ENCODE measurements at regions not wholly inside any gene's neighbourhood (a gene's known extent, or its start where the extent isn't known, plus 50 kb on each side); places are given as distances from the start of the nearest gene placed in this dataset.

DNA sequence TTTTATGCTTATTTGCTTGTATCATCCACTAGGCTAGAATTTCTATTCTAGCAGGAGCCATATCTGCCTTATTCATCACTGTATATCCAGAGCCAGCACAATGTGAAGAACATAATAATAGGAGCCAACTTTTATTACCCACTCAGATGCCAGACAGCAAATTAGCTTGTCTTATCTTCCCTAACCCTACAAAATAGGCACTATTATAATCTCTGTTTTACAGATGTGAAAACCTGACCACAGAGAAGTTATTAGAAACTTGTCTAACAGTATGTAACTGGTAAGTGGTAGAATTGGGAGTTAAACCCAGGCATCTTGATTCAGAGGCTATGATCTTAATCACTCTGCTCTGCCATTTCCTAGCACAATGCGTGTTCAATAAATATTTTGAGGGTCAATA is 579.5 kb downstream of the CAAP1 start:
- H3K27ac ChIP-seq (replicated peaks): no peak overlapping the region
- intact Hi-C loops (cut with micrococcal nuclease): no loop called here
- no peaks in the 10 kb centered on the region for H3K36me3 ChIP-seq
- TF ChIP-seq CTCF (IDR thresholded peaks at IDR 0.05; ENCODE audit: borderline replicate concordance): no peak
- no peaks in the 10 kb centered on the region for H3K4me1 ChIP-seq
- H3K4me3 ChIP-seq: no peak overlapping the region
- no peaks in the 10 kb centered on the region for H3K27me3 ChIP-seq (ENCODE audit: low read depth)
- H3K9me3 ChIP-seq (replicated peaks): no peaks in the 10 kb centered on the region
- DNase-seq: no peak

DNA sequence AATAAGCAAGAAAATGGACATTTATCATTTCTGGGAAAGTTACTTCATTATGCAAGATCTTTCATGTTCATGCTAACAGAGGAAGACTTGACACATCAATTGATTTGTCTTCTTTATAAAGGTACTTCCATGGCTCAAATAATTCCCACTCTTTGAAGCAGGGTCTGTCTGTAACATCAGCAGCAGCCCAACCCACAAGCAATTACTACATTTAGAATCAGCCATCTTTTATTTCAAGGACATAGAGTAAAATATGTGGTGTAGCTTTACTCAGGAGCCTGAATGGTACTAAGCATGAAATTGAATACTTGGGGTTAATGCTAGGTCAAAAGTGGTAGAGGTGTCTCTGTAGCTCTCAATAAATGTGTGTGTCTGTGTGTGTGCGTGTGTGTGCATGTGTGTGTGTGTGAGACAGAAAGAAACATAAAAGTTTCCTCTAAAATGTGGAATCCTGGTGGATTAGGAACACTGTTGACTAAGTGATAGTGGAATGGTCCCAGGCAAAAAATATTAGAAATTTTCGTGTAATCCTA is 581.1 kb downstream of the CAAP1 start:
- no peak for TF ChIP-seq CTCF (IDR thresholded peaks at IDR 0.05; ENCODE audit: borderline replicate concordance)
- no peak for DNase-seq
- Histone ChIP-seq H3K9me3 (replicated peaks) (no peaks in the 10 kb centered on the region), H3K36me3 (no peaks in the 10 kb centered on the region), H3K27me3 (ENCODE audit: low read depth) (no peaks in the 10 kb centered on the region), H3K4me1 (no peaks in the 10 kb centered on the region), H3K4me3 (no peak overlapping the region), H3K27ac (replicated peaks) (no peak overlapping the region)
- intact Hi-C loops (cut with micrococcal nuclease): no loop called here

GRCh38 chr9:26310294-26310693 is 582.3 kb downstream of the CAAP1 start:
- Histone ChIP-seq H3K27ac (replicated peaks) (no peak overlapping the region), H3K4me3 (no peak overlapping the region), H3K4me1 (no peaks in the 10 kb centered on the region), H3K27me3 (ENCODE audit: low read depth) (no peaks in the 10 kb centered on the region), H3K9me3 (replicated peaks) (no peaks in the 10 kb centered on the region), H3K36me3 (no peaks in the 10 kb centered on the region)
- TF ChIP-seq CTCF (IDR thresholded peaks at IDR 0.05; ENCODE audit: borderline replicate concordance): no peak
- intact Hi-C loops (cut with micrococcal nuclease): no loop called here
- no peak for DNase-seq

DNA sequence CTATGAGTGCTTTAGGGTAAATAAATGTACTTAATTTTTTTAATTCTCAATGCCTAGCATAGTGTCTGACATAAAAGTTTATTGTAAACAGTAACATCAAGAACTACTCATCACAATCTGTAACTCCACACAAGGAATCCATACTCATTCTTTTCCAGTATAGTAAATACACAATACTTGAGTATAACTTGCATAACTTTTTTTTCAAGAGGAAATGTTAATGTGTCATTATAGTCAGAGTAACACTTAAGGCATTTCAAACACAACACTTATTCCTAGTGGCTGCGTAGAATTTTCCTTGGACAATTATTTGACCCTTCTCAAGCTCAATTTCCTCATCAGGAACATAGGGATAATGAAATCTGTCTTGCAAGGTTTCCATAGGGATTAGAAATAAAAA is 584.3 kb downstream of the CAAP1 start:
- H3K9me3 ChIP-seq (replicated peaks): no peaks in the 10 kb centered on the region
- H3K27me3 ChIP-seq (ENCODE audit: low read depth): no peaks in the 10 kb centered on the region
- no peak overlapping the region for H3K4me3 ChIP-seq
- no peaks in the 10 kb centered on the region for H3K4me1 ChIP-seq
- no peak overlapping the region for H3K27ac ChIP-seq (replicated peaks)
- TF ChIP-seq CTCF (IDR thresholded peaks at IDR 0.05; ENCODE audit: borderline replicate concordance): no peak
- no peaks in the 10 kb centered on the region for H3K36me3 ChIP-seq
- intact Hi-C loops (cut with micrococcal nuclease): no loop called here
- DNase-seq: no peak

DNA sequence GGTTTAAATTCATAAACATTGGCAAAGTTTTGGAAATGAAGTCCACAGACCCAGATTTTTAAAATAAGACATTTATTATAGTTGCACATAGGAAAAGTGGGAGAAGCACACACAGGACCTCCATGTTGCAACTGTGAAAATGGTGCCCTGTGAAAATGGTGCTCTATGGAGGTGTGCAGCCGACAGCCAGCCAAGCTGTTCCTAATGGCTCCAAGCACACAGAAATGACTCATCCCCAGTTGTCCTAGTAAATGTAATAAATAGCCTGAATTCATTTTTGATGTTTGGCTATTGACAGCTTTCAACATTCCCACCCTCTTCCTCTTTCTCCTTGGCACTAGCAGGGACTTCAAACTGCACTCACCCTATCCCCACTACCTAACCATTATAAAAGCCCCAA is 590.9 kb downstream of the CAAP1 start:
- Histone ChIP-seq H3K9me3 (replicated peaks) (no peaks in the 10 kb centered on the region), H3K36me3 (no peaks in the 10 kb centered on the region), H3K27me3 (ENCODE audit: low read depth) (no peaks in the 10 kb centered on the region), H3K27ac (replicated peaks) (no peak overlapping the region), H3K4me1 (no peaks in the 10 kb centered on the region), H3K4me3 (no peak overlapping the region)
- TF ChIP-seq CTCF (IDR thresholded peaks at IDR 0.05; ENCODE audit: borderline replicate concordance): no peak
- intact Hi-C loops (cut with micrococcal nuclease): no loop called here
- DNase-seq: no peak

GRCh38 chr9:26301046-26301445 is 591.6 kb downstream of the CAAP1 start:
- no peaks in the 10 kb centered on the region for H3K27me3 ChIP-seq (ENCODE audit: low read depth)
- H3K27ac ChIP-seq (replicated peaks): no peak overlapping the region
- no peaks in the 10 kb centered on the region for H3K36me3 ChIP-seq
- no peaks in the 10 kb centered on the region for H3K9me3 ChIP-seq (replicated peaks)
- intact Hi-C loops (cut with micrococcal nuclease): no loop called here
- no peak for DNase-seq
- no peak overlapping the region for H3K4me3 ChIP-seq
- no peaks in the 10 kb centered on the region for H3K4me1 ChIP-seq
- no peak for TF ChIP-seq CTCF (IDR thresholded peaks at IDR 0.05; ENCODE audit: borderline replicate concordance)
